WERI-Rb-1 (cell line): ENCODE measurements at regions not wholly inside any gene's neighbourhood (a gene's known extent, or its start where the extent isn't known, plus 50 kb on each side); places are given as distances from the start of the nearest gene placed in this dataset.

Experiments
- DNase-seq: peaks from one replicate; pipeline ENCODE4 v3.0.0-alpha.2; 2020
- H3K27ac ChIP-seq: fragments of 250-450 bp; sonication (Bioruptor Pico); 2 replicates; pipeline ENCODE4 v1.5.1; 2020; ENCODE audit warnings: mild to moderate bottlenecking, moderate library complexity
- H3K27me3 ChIP-seq: fragments of 250-450 bp; sonication (Bioruptor Pico); 2 replicates; pipeline ENCODE4 v1.5.1; 2021; ENCODE audit warnings: mild to moderate bottlenecking, low read depth, moderate library complexity; ENCODE audit not compliant: insufficient read depth, severe bottlenecking
- H3K36me3 ChIP-seq: fragments of 250-450 bp; sonication (Bioruptor Pico); 2 replicates; pipeline ENCODE4 v1.5.1; 2020; ENCODE audit warnings: mild to moderate bottlenecking, moderate library complexity
- H3K4me3 ChIP-seq: 2 replicates; pipeline ENCODE4 v1.5.1; 2011; ENCODE audit warnings: low read depth, mild to moderate bottlenecking, control low read depth, low read length
- H3K9me3 ChIP-seq: fragments of 250-450 bp; sonication (Bioruptor Pico); 2 replicates; pipeline ENCODE4 v1.5.1; 2021; ENCODE audit warnings: mild to moderate bottlenecking, moderate library complexity; ENCODE audit not compliant: severe bottlenecking
- TF ChIP-seq, protein P1 (sequence below): IDR thresholded peaks from 2 replicates; pipeline ENCODE4 v1.5.1; 2011; ENCODE audit warnings: low read depth, mild to moderate bottlenecking, control low read depth, inconsistent platforms, low read length

GRCh38 chr1:94743862-94744261 lies 76.3 kb upstream of the SLC44A3 start:
- Histone ChIP-seq H3K27ac (no peak overlapping the region), H3K36me3 (no peaks in the 10 kb centered on the region), H3K4me3 (no peak overlapping the region), H3K9me3 (no peaks in the 10 kb centered on the region), H3K27me3 (no peaks in the 10 kb centered on the region)
- TF ChIP-seq, protein P1, sequence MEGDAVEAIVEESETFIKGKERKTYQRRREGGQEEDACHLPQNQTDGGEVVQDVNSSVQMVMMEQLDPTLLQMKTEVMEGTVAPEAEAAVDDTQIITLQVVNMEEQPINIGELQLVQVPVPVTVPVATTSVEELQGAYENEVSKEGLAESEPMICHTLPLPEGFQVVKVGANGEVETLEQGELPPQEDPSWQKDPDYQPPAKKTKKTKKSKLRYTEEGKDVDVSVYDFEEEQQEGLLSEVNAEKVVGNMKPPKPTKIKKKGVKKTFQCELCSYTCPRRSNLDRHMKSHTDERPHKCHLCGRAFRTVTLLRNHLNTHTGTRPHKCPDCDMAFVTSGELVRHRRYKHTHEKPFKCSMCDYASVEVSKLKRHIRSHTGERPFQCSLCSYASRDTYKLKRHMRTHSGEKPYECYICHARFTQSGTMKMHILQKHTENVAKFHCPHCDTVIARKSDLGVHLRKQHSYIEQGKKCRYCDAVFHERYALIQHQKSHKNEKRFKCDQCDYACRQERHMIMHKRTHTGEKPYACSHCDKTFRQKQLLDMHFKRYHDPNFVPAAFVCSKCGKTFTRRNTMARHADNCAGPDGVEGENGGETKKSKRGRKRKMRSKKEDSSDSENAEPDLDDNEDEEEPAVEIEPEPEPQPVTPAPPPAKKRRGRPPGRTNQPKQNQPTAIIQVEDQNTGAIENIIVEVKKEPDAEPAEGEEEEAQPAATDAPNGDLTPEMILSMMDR = no peak
- DNase-seq = no peak

DNA sequence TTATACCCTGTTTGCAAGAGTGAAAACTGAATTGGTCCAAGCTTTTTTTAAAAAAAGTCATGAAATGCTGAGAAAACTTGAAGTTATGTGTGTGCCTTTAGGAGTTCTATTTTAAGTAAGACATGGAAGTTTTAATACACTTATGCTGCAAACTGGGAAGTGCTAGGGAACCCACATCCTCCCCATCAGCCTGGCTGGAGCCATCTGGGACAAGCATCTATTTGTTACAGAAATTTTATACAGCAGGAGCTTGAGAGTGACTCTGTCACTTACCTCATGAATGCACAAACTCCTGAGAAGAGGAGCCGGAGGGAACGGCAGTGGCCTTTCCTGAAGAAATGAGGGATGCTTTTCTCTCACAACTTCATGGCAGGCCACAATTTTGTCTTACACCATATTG lies 78.2 kb upstream of the SLC44A3 start:
- Histone ChIP-seq H3K36me3 (no peaks in the 10 kb centered on the region), H3K27me3 (no peaks in the 10 kb centered on the region), H3K9me3 (no peaks in the 10 kb centered on the region), H3K27ac (no peak overlapping the region), H3K4me3 (no peak overlapping the region)
- TF ChIP-seq, protein P1 = no peak
- DNase-seq = no peak

DNA sequence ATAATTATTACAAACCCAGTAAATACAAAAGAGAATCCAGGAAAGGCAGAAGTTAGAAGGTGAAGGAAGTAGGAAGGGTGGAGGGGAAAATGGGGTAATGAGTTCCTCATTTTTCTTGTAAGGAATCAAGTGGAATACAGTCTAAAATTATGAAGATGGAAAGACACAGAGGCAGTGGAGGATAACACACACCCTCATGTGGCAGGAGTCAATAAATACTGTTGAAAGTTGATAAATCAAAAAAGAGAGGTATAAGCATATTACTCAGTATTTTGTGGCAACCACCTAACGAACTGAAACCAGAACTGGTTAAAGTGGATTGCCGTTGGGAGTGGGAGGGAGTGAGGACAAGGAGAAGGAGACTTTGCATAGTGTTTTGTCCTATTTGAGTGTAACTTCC lies 78.6 kb upstream of the SLC44A3 start:
- Histone ChIP-seq H3K27ac (no peak overlapping the region), H3K36me3 (no peaks in the 10 kb centered on the region)

DNA sequence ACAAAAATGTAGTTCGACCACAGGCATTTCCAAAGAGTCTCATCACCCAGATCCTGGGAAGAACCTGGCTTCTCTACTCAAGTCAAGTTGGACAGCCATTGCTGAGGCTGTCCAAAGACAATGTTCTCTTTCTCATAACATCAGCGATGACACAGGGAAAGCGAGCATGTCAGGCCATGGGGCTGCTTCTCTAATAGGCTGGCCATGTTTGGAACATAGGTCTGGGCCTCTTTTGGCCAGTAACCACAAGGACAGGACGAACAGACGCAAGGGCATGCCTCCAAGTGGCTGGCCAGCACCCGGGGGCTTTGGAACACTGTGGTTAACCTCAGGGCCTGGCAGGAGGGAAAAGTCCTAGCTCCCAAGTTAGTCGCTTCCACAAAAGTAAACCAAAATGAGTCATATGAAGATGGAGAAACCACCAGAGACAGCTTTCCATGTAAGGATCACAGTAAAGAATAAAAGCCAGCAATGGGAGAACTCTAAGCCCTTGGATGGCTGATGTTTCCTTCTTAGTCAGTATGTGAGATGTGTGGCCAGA lies 80.6 kb upstream of the SLC44A3 start:
- H3K27me3 ChIP-seq = no peaks in the 10 kb centered on the region
- H3K9me3 ChIP-seq = no peaks in the 10 kb centered on the region
- H3K27ac ChIP-seq = no peak overlapping the region
- no peak for DNase-seq
- TF ChIP-seq, protein P1 = no peak
- no peaks in the 10 kb centered on the region for H3K36me3 ChIP-seq
- no peak overlapping the region for H3K4me3 ChIP-seq

More for the DNA sequence above, 78.6 kb upstream of the SLC44A3 start:
- H3K27me3 ChIP-seq = no peaks in the 10 kb centered on the region
- DNase-seq = no peak
- TF ChIP-seq, protein P1 = no peak
- H3K9me3 ChIP-seq = no peaks in the 10 kb centered on the region
- H3K4me3 ChIP-seq = no peak overlapping the region

- no peaks in the 10 kb centered on the region for H3K27me3 ChIP-seq
- no peak for DNase-seq
- no peaks in the 10 kb centered on the region for H3K36me3 ChIP-seq
- TF ChIP-seq, protein P1 = no peak
- no peak overlapping the region for H3K27ac ChIP-seq
- H3K9me3 ChIP-seq = no peaks in the 10 kb centered on the region
- no peak overlapping the region for H3K4me3 ChIP-seq
Observed at GRCh38 chr1:94738371-94738770, 81.8 kb upstream of the SLC44A3 start.
